ENCODE measurements at regions not wholly inside any gene's neighbourhood (a gene's known extent, or its start where the extent isn't known, plus 50 kb on each side); places are given as distances from the start of the nearest gene placed in this dataset.
A peak's percentile ranks its signal among the peaks of the same experiment; 100 is the strongest.

GRCh38 chr2:7992612-7993602 lies 688.9 kb upstream of the ID2 start:
- DNase-seq, result no peak

DNA sequence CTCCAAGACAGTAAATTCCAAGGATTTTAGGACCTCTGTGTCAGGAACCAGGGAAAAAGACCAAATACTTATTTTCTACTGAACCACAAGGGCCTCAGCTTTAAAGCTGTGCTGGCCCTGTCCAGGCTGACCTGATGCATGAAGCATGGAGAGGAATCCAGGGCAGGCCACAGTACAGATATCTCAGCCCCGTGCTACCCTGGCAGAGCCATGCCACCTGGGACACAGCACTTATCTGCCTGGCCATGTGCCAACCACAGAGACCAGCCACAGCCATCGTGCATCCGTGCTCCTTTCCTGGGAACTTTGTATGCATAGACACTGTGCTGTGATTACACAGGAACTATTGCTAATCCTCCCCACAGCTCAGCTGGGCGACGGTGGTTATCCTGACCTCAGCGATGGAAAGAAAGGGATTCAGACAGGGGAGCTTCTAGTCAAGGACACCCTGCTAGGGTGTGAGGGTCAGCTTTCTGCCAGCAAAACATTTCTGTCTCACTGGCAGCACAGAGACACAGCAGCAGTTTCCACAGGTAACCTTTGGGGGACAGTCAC lies 687.4 kb upstream of the ID2 start:
- DNase-seq, result no peak

GRCh38 chr2:7997279-7997678 lies 684.6 kb upstream of the ID2 start:
- DNase-seq, result no peak

- DNase-seq, result no peak
These were observed 682.0 kb upstream of the ID2 start for GRCh38 chr2:7999683-8000476.

DNA sequence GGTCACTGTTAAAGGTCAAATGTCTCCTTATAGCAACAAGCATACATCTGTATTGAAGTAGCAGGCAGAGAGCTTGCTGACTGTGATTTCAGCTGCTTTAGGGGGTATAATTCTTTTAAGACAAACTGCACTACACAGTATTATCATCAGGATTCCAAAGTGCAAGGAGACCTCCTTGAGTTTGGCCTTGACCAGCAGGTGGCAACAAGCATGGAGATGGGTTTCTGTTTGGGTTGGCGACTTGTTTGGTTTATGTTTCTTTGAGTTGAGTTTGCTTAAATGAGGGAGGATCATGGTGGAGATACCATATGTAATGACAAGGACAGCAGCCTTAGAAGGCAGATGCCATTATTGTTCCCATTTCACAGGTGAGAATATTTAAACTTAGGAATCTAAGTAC lies 681.0 kb upstream of the ID2 start:
- DNase-seq, result peak; percentile 6

DNA sequence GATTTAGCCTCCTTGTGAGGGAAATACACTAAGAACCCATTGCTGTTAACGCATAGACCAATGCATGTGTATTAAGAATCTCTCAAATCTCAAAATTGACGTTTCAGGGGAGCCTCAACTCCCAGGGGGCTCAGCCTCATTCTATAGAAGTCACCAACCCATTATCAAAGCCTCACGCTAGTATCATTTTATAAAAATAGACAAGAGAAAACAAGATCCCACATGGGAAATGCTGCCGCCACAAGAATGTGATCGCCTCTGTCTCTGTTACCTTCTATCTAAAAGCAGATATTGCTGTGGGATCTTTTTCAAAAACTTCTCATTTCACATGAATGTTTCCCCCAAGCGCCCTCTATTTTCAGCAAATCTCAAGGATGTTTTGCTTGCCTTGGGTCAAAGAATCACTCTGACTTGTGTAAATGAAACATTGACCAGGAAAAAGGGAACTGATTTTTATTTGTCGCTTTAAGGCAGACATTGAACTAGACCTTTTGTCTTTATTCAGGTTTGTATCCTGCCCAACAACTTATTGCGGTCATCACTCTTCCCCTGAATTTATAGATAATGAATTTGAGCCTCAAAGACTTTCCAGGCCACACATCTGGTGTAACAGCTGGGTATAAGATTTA lies 679.0 kb upstream of the ID2 start:
- DNase-seq, result no peak

DNA sequence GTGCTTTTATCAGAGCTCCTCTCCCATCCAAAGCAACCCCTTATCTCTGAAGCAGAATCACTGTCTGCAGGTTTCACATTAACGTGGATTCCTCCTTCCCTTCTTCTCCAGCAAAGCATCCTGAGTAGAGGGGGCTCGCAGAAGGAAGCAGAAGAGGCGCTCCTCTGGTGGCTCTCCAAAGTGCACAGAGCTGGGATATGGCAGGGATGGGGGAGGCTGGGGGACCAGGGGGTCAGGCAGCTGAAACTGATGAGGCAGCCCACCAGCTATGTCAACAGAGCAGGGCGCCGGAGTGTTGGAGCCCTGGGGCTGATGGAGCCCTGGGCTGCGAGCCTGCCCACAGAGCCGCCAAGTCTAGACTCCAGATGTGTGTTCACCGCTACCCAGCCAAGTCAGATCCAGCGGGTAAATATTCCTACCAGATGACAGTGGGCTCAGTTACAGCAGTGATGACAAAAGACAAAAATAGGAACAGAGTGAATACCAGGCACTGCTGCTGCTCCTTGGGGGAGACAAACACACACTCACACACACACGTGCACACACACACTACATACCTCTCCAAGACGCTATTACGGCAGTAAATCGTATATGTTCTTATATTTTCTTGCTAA lies 678.3 kb upstream of the ID2 start:
- no peak for DNase-seq

GRCh38 chr2:8004250-8004681 lies 677.6 kb upstream of the ID2 start:
- no peak for DNase-seq

GRCh38 chr2:8006181-8006580 lies 675.7 kb upstream of the ID2 start:
- DNase-seq, result no peak

DNA sequence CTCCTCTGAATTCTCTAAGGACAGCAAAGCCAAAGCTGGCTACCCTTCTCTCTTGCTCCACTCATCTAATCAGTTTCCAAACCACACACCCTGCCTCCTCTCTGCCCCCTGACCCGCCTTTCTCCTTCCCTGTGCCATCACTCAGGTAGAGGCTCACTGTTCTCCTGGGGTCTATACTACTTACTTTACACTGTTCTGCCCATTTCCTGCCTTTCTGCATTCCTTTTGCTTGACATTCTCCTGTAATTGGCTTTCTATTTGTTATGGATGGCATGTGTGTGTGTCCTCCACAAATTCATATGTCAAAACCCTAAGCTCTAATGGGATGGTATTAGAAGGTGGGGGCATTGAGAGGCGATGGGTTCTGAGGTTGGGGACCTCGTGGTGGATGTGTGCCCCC lies 675.2 kb upstream of the ID2 start:
- DNase-seq, result no peak

- DNase-seq, result no peak
These were observed 672.8 kb upstream of the ID2 start for GRCh38 chr2:8009010-8009597.

DNA sequence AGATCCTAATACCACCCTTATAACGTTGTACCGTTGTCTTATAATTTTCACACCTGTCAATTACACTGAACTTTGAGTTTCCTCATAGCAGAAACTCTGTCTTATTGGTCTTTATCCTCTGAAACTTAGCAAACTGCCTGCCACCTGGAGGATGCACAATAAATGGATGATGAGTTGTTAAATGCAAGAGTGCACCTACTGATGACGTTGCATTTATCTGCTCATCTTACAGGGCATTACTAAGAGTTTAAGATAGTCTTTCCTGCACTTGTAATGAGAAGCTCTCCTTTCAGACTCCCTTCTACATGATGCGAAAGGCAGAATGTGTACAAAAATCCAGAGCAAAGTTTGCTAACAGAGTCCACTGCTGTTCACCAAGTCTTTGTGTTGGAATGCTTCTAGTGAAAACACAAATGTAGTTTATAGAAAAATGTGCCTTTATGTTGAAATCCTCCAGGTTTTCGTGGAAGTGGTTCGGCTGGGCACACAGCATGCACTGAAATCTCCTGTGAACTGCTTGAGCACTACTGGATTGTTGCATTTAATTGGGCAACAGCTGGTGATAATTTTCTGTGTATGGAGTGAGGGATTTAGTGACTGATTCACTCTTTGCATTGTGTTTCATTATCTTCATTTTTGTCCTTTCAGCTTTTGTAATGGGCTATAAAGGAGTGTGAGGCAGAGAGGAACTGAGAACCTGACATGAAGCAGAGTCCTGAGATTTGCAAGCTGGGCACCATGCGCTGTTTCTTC lies 665.8 kb upstream of the ID2 start:
- no peak for DNase-seq

- DNase-seq, result no peak
These were observed 665.2 kb upstream of the ID2 start for GRCh38 chr2:8016688-8017087.

DNA sequence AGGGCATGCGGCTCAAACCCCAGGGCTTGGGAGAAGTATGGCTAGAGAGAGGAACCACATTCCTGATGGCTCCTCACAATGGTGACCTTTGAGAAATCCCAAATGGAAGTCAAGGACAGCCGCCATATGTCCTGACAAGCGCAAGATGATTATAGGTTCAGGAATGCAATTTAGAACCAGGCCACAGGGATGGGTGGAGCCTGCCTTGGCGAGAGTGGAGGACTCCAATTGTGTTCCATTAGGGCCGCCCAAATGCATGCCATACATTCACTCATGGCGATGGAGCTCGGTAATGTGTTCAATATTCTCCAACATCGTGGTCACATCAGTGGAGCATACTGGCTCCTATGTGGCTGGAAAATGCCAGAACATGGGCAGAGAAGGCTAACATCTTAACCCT lies 662.9 kb upstream of the ID2 start:
- no peak for DNase-seq

GRCh38 chr2:8019934-8020333 lies 661.9 kb upstream of the ID2 start:
- DNase-seq, result no peak

- DNase-seq, result no peak
These were observed 659.9 kb upstream of the ID2 start for GRCh38 chr2:8021921-8022320.

- DNase-seq, result no peak
These were observed 658.8 kb upstream of the ID2 start for GRCh38 chr2:8022908-8023640.

GRCh38 chr2:8024506-8024905 lies 657.4 kb upstream of the ID2 start:
- no peak for DNase-seq

DNA sequence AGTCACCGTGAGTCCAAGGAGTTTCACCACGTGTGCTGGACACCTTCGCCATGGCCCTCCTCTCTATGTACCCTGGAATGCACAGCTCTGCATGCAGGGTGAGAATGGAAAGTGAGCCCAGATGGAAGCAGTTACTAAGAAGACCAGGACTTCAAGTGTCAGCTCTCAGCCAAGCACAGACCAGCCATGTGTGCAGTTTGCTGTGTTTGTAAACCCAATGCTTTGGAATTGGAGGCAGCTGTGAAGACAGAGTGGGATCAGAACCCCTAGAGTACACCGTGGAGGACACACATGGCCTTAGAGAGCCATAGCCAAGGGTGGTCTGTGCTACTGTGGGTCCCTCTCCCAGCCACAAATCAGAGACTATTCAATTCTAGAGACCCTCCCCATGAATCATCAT lies 655.5 kb upstream of the ID2 start:
- no peak for DNase-seq

GRCh38 chr2:8027387-8027786 lies 654.5 kb upstream of the ID2 start:
- no peak for DNase-seq

- DNase-seq, result no peak
These were observed 653.8 kb upstream of the ID2 start for GRCh38 chr2:8028036-8028435.
